PC-9 (cell line): ENCODE measurements at regions not wholly inside any gene's neighbourhood (a gene's known extent, or its start where the extent isn't known, plus 50 kb on each side); places are given as distances from the start of the nearest gene placed in this dataset.

ENCODE experiments used
- EZH2 ChIP-seq: fragments of 200-600 bp; sonication (generic); IDR thresholded peaks from 2 replicates; pipeline ENCODE4 v1.8.0; 2017; ENCODE audit warnings: antibody characterized with exemption, low read depth
- TF ChIP-seq, protein P1 (sequence below): fragments of 200-600 bp; sonication (generic); conservative IDR thresholded peaks from 2 replicates; pipeline ENCODE4 v1.6.1; 2017; ENCODE audit warnings: mixed run types, antibody characterized with exemption, mild to moderate bottlenecking, moderate library complexity

DNA sequence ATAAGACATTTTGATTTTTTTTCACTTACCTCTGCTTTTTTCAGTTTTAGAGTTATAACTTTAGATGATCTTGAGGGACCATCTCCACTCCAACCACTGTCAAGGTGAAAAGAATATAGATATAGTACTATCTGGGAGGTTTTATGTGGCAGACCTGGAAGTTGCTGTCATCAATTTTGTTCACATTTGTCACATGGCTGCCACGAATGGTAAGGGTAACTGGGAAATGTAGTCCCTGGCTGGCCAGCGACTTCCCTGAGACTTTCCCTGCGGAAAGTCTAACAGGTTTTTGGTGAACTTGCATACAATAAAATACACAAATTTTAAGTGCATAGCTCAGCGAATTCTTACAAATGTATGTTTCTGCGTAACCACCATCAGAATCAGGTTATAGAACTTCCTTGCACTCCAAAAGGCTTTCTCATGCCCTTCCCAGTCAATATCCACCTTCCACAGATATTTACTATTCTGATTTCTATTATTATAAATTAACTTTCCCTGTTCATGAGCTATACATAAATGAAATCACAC is 121.5 kb downstream of the MAT2B start:
- no peak for TF ChIP-seq EZH2
- TF ChIP-seq, protein P1, sequence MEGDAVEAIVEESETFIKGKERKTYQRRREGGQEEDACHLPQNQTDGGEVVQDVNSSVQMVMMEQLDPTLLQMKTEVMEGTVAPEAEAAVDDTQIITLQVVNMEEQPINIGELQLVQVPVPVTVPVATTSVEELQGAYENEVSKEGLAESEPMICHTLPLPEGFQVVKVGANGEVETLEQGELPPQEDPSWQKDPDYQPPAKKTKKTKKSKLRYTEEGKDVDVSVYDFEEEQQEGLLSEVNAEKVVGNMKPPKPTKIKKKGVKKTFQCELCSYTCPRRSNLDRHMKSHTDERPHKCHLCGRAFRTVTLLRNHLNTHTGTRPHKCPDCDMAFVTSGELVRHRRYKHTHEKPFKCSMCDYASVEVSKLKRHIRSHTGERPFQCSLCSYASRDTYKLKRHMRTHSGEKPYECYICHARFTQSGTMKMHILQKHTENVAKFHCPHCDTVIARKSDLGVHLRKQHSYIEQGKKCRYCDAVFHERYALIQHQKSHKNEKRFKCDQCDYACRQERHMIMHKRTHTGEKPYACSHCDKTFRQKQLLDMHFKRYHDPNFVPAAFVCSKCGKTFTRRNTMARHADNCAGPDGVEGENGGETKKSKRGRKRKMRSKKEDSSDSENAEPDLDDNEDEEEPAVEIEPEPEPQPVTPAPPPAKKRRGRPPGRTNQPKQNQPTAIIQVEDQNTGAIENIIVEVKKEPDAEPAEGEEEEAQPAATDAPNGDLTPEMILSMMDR = no peak
